ENCODE measurements at regions not wholly inside any gene's neighbourhood (a gene's known extent, or its start where the extent isn't known, plus 50 kb on each side); places are given as distances from the start of the nearest gene placed in this dataset.
"Not testable (repeated sequence)": the region's sequence is repeated elsewhere in the genome, so short reads cannot be mapped to it uniquely, and the experiment has no call there.

DNA sequence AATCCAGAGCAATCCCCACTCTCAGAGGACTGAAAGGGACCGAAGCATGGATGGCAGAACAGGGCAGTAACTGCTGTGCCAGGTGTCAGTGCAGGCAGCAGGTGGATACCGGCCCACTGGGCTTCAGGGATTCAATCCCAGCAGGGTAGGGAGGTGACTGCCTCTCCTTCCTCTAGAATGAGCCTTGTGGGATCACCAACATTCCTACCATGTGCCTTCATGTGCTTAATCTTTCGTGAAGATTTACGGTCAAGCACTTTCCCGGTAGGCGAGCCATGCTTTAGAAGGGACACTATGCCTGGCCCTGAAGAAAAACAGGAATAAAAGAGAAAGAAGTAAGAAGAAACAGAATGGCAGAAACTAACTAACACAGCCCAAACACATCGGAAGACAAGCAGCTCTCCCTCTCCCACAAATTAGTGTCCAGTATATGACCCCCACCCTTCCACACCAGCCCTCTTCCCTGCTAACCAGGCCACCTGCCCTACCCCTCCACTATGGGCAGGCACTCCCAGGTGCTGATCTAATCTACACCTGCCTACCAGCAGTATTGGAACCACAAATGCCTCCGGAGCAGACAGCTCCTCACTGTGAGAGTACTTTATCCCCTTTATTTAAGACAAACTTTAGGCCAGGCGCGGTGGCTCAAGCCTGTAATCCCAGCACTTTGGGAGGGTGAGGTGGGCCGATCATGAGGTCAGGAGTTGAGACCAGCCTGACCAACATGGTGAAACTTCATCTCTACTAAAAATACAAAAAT, 162.5 kb downstream of the NUFIP1 start:
- H3K27me3 ChIP-seq (ENCODE audit: control insufficient read depth, insufficient read depth, low read length): no peaks in the 10 kb centered on the region
- no peaks in the 10 kb centered on the region for H3K36me3 ChIP-seq (ENCODE audit: control insufficient read depth in 2 of 3, insufficient read depth in 3 of 3, low read length in 3 of 3)
- no peak overlapping the region for H3K4me3 ChIP-seq (ENCODE audit: low read length in 3 of 3)
- H3K4me1 ChIP-seq (ENCODE audit: control insufficient read depth in 2 of 3, insufficient read depth in 2 of 3, low read depth in 1 of 3, low read length in 3 of 3): no peaks in the 10 kb centered on the region
- FAIRE-seq (no peak), DNase-seq (peak in 4 of 5 donors; percentile 57 to 88 (median 74))
- H3K9ac ChIP-seq (ENCODE audit: low read length in 3 of 3): no peak overlapping the region
- TF ChIP-seq, protein P1, sequence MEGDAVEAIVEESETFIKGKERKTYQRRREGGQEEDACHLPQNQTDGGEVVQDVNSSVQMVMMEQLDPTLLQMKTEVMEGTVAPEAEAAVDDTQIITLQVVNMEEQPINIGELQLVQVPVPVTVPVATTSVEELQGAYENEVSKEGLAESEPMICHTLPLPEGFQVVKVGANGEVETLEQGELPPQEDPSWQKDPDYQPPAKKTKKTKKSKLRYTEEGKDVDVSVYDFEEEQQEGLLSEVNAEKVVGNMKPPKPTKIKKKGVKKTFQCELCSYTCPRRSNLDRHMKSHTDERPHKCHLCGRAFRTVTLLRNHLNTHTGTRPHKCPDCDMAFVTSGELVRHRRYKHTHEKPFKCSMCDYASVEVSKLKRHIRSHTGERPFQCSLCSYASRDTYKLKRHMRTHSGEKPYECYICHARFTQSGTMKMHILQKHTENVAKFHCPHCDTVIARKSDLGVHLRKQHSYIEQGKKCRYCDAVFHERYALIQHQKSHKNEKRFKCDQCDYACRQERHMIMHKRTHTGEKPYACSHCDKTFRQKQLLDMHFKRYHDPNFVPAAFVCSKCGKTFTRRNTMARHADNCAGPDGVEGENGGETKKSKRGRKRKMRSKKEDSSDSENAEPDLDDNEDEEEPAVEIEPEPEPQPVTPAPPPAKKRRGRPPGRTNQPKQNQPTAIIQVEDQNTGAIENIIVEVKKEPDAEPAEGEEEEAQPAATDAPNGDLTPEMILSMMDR (IDR thresholded peaks at IDR 0.05; ENCODE audit: borderline replicate concordance, extremely low read depth, insufficient read depth): no peak
- no peaks in the 10 kb centered on the region for H3K9me3 ChIP-seq (ENCODE audit: control insufficient read depth in 2 of 3, insufficient read depth in 1 of 3, low read length in 3 of 3)
- no peak overlapping the region for H3K27ac ChIP-seq (ENCODE audit: low read depth in 2 of 2, low read length in 2 of 2)
- intact Hi-C loops (cut with DNase I): no loop called here

DNA sequence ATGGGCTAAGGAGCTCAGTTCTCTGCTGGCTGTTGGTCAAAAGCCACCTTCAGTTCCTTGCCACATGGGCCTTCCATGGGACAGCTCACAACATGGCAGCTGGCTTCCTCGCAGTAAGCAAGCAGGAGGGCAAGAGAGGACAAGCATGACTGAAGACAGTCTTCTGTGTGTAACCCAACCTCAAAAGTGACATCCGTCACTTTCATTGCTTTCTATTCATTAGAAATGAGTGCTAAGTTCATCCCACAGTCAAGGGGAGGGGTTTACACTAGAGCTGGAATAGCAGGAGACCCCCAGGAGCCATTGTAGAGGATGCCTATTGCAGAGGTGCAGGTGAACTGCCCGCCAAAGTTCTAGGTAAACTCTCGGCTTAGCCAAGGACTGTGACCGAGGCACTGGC, 163.3 kb downstream of the NUFIP1 start:
- Histone ChIP-seq H3K27ac (ENCODE audit: low read depth in 2 of 2, low read length in 2 of 2) (no peak overlapping the region), H3K9me3 (ENCODE audit: control insufficient read depth in 2 of 3, insufficient read depth in 1 of 3, low read length in 3 of 3) (no peaks in the 10 kb centered on the region), H3K4me3 (ENCODE audit: low read length in 3 of 3) (no peak overlapping the region), H3K4me1 (ENCODE audit: control insufficient read depth in 2 of 3, insufficient read depth in 2 of 3, low read depth in 1 of 3, low read length in 3 of 3) (no peaks in the 10 kb centered on the region), H3K36me3 (ENCODE audit: control insufficient read depth in 2 of 3, insufficient read depth in 3 of 3, low read length in 3 of 3) (no peaks in the 10 kb centered on the region), H3K27me3 (ENCODE audit: control insufficient read depth, insufficient read depth, low read length) (no peaks in the 10 kb centered on the region), H3K9ac (ENCODE audit: low read length in 3 of 3) (no peak overlapping the region)
- FAIRE-seq (no peak), DNase-seq (peak in 3 of 5 donors; percentile 45 to 88 (median 82))
- intact Hi-C loops (cut with DNase I): no loop called here
- TF ChIP-seq, protein P1 (IDR thresholded peaks at IDR 0.05; ENCODE audit: borderline replicate concordance, extremely low read depth, insufficient read depth): no peak

DNA sequence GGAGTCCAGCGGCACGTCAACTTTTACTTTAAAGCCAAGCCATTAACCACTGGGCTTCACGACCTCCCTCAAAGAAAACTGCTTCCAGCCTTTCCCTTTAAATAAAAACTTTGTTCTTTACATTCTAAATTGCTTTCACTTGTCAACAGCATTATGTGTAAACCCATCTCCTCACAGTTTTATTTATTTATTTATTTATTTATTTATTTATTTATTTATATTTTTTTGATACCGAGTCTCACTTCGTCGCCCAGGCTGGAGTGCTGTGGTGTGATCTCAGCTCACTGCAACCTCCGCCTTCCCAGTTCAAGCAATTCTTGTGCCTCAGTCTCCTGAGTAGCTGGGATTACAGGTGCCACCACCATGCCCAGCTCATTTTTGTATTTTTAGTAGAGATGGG, 165.7 kb downstream of the NUFIP1 start:
- DNase-seq; H3K4me1 ChIP-seq (ENCODE audit: control insufficient read depth in 2 of 3, insufficient read depth in 2 of 3, low read depth in 1 of 3, low read length in 3 of 3); intact Hi-C loops (cut with DNase I); H3K27ac ChIP-seq (ENCODE audit: low read depth in 2 of 2, low read length in 2 of 2); FAIRE-seq; H3K4me3 ChIP-seq (ENCODE audit: low read length in 3 of 3); H3K9me3 ChIP-seq (ENCODE audit: control insufficient read depth in 2 of 3, insufficient read depth in 1 of 3, low read length in 3 of 3); H3K27me3 ChIP-seq (ENCODE audit: control insufficient read depth, insufficient read depth, low read length); H3K36me3 ChIP-seq (ENCODE audit: control insufficient read depth in 2 of 3, insufficient read depth in 3 of 3, low read length in 3 of 3); H3K9ac ChIP-seq (ENCODE audit: low read length in 3 of 3): not testable (repeated sequence)

DNA sequence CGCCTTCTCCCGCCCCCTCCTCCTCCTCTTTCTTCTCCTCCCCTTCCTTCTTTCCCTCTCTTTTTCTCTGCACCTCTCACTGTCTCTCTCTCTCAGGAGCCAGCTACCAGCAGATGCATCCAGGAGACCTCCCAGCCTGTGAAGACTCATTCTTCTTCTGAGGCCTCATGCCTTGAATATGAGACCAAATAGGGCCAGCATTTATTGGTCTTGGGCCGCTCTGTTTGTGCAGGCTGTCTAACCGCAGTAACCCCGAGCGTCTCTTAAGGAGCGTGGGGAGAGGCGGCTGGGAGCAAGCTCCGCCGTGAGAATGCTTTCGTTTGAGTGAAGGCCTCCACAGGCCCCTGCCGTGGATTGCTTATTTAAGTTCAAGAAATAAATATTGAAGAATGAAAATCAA, 167.0 kb downstream of the NUFIP1 start:
- DNase-seq: no peak
- Histone ChIP-seq H3K27me3 (ENCODE audit: control insufficient read depth, insufficient read depth, low read length) (no peaks in the 10 kb centered on the region), H3K4me1 (ENCODE audit: control insufficient read depth in 2 of 3, insufficient read depth in 2 of 3, low read depth in 1 of 3, low read length in 3 of 3) (no peaks in the 10 kb centered on the region), H3K4me3 (ENCODE audit: low read length in 3 of 3) (no peak overlapping the region), H3K9ac (ENCODE audit: low read length in 3 of 3) (no peak overlapping the region), H3K36me3 (ENCODE audit: control insufficient read depth in 2 of 3, insufficient read depth in 3 of 3, low read length in 3 of 3) (no peaks in the 10 kb centered on the region), H3K9me3 (ENCODE audit: control insufficient read depth in 2 of 3, insufficient read depth in 1 of 3, low read length in 3 of 3) (no peaks in the 10 kb centered on the region), H3K27ac (ENCODE audit: low read depth in 2 of 2, low read length in 2 of 2) (no peak overlapping the region)
- TF ChIP-seq, protein P1 (IDR thresholded peaks at IDR 0.05; ENCODE audit: borderline replicate concordance, extremely low read depth, insufficient read depth): no peak
- intact Hi-C loops (cut with DNase I): no loop called here
- FAIRE-seq: no peak

All from kidney (tissue), 13 donors.